ENCODE measurements at regions not wholly inside any gene's neighbourhood (a gene's known extent, or its start where the extent isn't known, plus 50 kb on each side); places are given as distances from the start of the nearest gene placed in this dataset.

DNA sequence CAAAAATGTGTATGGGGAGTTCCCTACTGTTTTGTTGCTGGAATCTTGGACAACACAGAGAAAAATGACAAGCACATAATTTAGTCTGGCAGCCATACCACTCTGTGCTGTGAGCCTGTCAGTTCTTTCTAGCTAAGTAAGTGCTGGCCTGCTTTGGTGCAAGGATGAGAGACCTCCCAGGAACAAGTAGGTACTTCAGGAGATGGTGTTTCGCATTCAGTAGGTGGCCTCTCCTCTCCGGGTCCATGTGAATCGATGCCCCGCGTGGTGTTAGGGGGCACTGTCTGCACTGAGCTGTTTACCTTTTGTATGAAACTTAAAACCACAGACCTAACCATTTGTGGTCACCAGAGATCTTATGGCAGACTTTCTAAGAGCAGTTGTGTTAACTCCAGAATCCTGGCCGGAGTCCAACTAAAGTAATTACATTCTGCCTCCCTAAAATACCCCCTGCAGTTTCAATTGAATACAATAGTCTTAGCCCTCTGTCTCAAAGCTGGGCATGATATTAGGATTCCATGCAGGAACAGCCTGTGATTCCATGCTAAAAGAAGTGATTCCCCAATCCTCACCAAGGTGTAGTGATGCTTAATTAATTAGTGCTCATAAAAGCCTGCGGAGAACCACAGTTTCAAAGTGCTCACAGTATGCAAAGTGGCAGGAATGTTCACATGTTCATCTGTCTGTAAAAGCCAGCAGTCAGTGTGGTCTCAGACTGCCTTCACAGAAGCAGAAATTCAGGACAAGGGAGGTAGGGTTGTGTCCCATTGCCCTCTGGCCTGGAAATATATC is 64.2 kb downstream of the LLPH start:
- Histone ChIP-seq H3K9me3 (ENCODE audit: control insufficient read depth, insufficient read depth, low read depth, low read length) (no peaks in the 10 kb centered on the region), H3K4me3 (ENCODE audit: low read depth, low read length) (no peak overlapping the region), H3K27me3 (ENCODE audit: control insufficient read depth, insufficient read depth, low read length) (no peaks in the 10 kb centered on the region), H3K9ac (ENCODE audit: low read length) (no peak overlapping the region), H3K27ac (ENCODE audit: low read depth, low read length) (no peak overlapping the region), H3K36me3 (ENCODE audit: control insufficient read depth, insufficient read depth, low read length) (no peaks in the 10 kb centered on the region), H3K4me1 (ENCODE audit: control insufficient read depth, insufficient read depth, low read length) (peaks cover 19% of the 10 kb centered on the region; the same call in 1 of the 2 replicates)

DNA sequence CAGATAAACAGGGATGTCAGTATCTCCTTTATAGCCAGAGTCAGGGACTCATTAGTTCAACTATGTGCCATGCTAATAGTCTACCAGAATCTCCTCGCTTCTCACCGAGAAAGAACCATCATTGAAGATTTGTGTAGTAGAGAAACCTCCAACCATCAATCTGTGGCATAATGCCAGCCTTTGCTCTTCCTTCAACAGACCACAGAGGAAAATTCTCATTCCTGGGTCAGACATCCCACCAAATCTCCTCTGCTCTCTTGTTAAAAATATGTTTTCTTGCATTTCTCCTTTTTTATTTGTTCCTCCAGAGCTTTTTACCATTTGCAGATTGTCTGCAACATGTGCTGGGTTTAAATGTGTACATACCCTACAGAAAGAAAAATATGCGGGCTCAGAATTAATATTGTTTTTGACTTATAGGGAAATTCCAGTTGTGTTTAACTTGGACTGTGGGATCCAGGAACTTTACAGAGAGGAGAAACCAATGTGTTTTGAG is 64.9 kb downstream of the LLPH start:
- H3K27ac ChIP-seq (ENCODE audit: low read depth, low read length), result no peak overlapping the region
- no peak overlapping the region for H3K9ac ChIP-seq (ENCODE audit: low read length)

DNA sequence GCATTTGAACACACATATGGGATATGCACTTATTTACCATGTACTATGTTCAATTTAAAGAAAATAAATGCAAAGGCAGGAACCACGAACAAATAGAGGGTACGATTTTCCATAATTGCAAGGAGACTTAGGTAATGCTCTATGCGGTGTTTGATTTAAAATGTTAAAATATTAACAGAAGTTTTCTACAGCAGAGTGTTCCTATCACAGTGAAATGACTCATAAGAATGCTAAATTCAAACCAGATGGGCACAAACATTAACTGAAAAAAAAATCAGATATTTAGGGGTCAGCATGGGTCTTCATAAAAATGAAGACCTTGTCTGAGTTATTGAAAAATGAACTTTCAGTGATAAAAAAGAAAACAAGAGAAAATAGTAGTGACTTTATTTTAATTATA is 65.4 kb downstream of the LLPH start:
- Histone ChIP-seq H3K27me3 (ENCODE audit: control insufficient read depth, insufficient read depth, low read length) (no peaks in the 10 kb centered on the region), H3K27ac (ENCODE audit: low read depth, low read length) (no peak overlapping the region), H3K4me1 (ENCODE audit: control insufficient read depth, insufficient read depth, low read length) (peaks cover 25% of the 10 kb centered on the region; the same call in 1 of the 2 replicates), H3K9me3 (ENCODE audit: control insufficient read depth, insufficient read depth, low read depth, low read length) (no peaks in the 10 kb centered on the region), H3K36me3 (ENCODE audit: control insufficient read depth, insufficient read depth, low read length) (no peaks in the 10 kb centered on the region), H3K9ac (ENCODE audit: low read length) (no peak overlapping the region), H3K4me3 (ENCODE audit: low read depth, low read length) (no peak overlapping the region)

More for the DNA sequence above, 64.9 kb downstream of the LLPH start:
- Histone ChIP-seq H3K27me3 (ENCODE audit: control insufficient read depth, insufficient read depth, low read length) (no peaks in the 10 kb centered on the region), H3K4me3 (ENCODE audit: low read depth, low read length) (no peak overlapping the region), H3K9me3 (ENCODE audit: control insufficient read depth, insufficient read depth, low read depth, low read length) (no peaks in the 10 kb centered on the region), H3K4me1 (ENCODE audit: control insufficient read depth, insufficient read depth, low read length) (peaks cover 21% of the 10 kb centered on the region; the same call in 1 of the 2 replicates), H3K36me3 (ENCODE audit: control insufficient read depth, insufficient read depth, low read length) (no peaks in the 10 kb centered on the region)

DNA sequence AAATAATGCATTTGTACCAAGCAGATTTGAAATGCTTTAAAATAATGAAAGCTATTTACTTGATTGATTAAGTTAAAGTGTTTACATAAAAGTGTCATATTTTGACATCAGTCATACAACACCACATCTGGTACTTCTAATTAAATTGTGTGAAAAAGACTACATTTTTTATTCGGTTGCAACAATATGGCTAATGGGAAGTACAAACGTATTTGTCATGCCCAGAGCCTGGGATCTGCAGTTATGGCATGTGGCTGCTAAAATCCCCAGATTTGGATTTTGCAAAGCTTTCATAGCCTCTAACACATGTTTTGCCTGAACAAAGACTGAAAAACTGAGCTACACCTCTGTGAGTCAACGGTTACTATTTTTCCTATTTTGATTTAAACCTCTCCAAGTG is 66.6 kb downstream of the LLPH start:
- Histone ChIP-seq H3K27me3 (ENCODE audit: control insufficient read depth, insufficient read depth, low read length) (no peaks in the 10 kb centered on the region), H3K9me3 (ENCODE audit: control insufficient read depth, insufficient read depth, low read depth, low read length) (no peaks in the 10 kb centered on the region), H3K4me3 (ENCODE audit: low read depth, low read length) (no peak overlapping the region), H3K4me1 (ENCODE audit: control insufficient read depth, insufficient read depth, low read length) (peaks cover 25% of the 10 kb centered on the region; the same call in 1 of the 2 replicates), H3K27ac (ENCODE audit: low read depth, low read length) (no peak overlapping the region), H3K36me3 (ENCODE audit: control insufficient read depth, insufficient read depth, low read length) (no peaks in the 10 kb centered on the region), H3K9ac (ENCODE audit: low read length) (no peak overlapping the region)

DNA sequence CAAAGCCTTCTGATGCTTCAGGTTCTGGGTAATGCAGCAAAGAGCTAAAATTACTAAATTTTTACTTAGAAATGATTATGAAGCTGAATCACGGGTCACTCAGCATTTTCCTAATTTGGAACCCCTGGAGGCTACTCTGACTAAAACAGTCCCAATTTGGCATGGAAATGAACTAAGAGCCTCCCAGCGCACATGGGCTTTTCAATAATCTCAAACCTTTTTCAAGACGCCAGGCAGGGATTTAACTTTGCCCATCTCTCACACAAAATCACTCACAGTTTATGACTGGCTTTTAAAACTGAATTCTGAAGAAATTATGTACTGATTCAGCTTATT is 68.3 kb downstream of the LLPH start:
- H3K4me1 ChIP-seq (ENCODE audit: control insufficient read depth, insufficient read depth, low read length), result peaks cover 25% of the 10 kb centered on the region; the same call in 1 of the 2 replicates
- no peak overlapping the region for H3K9ac ChIP-seq (ENCODE audit: low read length)
- H3K27me3 ChIP-seq (ENCODE audit: control insufficient read depth, insufficient read depth, low read length), result no peaks in the 10 kb centered on the region
- H3K4me3 ChIP-seq (ENCODE audit: low read depth, low read length), result peak overlapping the region; percentile 45; the same call in 1 of the 2 replicates
- no peaks in the 10 kb centered on the region for H3K36me3 ChIP-seq (ENCODE audit: control insufficient read depth, insufficient read depth, low read length)
- H3K9me3 ChIP-seq (ENCODE audit: control insufficient read depth, insufficient read depth, low read depth, low read length), result no peaks in the 10 kb centered on the region
- H3K27ac ChIP-seq (ENCODE audit: low read depth, low read length), result no peak overlapping the region

DNA sequence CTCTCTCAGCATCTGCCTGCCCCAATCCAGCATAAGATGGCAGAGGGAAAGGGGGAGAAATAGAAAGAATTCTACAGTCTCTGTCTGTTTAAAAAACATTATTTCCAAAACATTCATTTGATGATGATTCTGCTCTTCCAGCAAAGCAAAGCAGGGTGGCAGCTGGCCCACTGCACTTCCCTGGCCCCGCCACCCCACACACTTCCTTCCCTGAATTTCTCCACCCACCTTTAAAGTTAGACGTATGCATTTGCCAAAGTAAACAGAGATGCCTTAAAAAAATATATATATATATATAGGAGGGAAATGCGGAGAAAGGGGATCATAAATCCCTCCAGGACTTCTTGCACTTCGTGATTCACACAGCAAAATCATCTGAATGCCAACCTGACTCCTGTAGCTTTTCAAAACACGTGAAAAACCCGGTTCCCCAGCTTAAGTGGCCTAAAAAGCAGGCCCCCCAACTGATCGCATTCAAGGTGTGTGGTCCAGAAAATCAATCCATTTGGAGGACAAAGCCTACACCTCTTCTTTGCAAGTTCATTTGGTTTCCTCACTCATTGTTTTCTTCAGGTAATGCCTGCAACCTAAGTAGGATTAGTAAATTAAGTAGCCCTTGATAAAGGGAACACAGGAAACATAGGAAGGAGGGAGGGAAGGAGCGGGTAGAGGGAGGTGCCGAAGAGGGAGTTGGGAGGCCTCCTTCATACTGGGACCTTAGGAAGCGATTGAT is 68.8 kb downstream of the LLPH start:
- Histone ChIP-seq H3K4me1 (ENCODE audit: control insufficient read depth, insufficient read depth, low read length) (peaks cover 25% of the 10 kb centered on the region; the same call in 1 of the 2 replicates), H3K9ac (ENCODE audit: low read length) (no peak overlapping the region), H3K27me3 (ENCODE audit: control insufficient read depth, insufficient read depth, low read length) (no peaks in the 10 kb centered on the region), H3K4me3 (ENCODE audit: low read depth, low read length) (peak overlapping the region; percentile 45), H3K36me3 (ENCODE audit: control insufficient read depth, insufficient read depth, low read length) (no peaks in the 10 kb centered on the region), H3K9me3 (ENCODE audit: control insufficient read depth, insufficient read depth, low read depth, low read length) (no peaks in the 10 kb centered on the region), H3K27ac (ENCODE audit: low read depth, low read length) (no peak overlapping the region)

DNA sequence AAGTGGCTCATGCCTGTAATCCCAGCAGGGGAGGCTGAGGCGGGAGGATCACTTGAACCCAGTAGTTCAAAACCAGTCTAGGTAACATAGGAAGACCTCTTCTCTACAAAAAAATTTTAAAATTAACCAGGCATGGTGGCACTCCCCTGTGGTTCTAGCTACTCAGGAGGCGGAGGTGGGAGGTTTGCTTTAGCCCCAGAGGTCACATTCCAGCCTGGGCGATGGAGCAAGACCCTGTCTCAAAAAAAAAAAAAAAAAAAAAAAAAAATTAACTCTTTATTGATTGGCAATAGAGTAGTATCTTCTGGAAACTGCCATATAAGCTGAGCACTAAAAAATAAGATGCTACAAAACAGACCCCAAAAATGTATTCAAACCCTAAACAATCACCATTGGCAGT is 69.5 kb downstream of the LLPH start:
- H3K4me3 ChIP-seq (ENCODE audit: low read depth, low read length), result no peak overlapping the region
- H3K27ac ChIP-seq (ENCODE audit: low read depth, low read length), result no peak overlapping the region
- no peaks in the 10 kb centered on the region for H3K9me3 ChIP-seq (ENCODE audit: control insufficient read depth, insufficient read depth, low read depth, low read length)
- H3K27me3 ChIP-seq (ENCODE audit: control insufficient read depth, insufficient read depth, low read length), result no peaks in the 10 kb centered on the region
- peaks cover 25% of the 10 kb centered on the region; the same call in 1 of the 2 replicates for H3K4me1 ChIP-seq (ENCODE audit: control insufficient read depth, insufficient read depth, low read length)
- no peaks in the 10 kb centered on the region for H3K36me3 ChIP-seq (ENCODE audit: control insufficient read depth, insufficient read depth, low read length)
- no peak overlapping the region for H3K9ac ChIP-seq (ENCODE audit: low read length)

DNA sequence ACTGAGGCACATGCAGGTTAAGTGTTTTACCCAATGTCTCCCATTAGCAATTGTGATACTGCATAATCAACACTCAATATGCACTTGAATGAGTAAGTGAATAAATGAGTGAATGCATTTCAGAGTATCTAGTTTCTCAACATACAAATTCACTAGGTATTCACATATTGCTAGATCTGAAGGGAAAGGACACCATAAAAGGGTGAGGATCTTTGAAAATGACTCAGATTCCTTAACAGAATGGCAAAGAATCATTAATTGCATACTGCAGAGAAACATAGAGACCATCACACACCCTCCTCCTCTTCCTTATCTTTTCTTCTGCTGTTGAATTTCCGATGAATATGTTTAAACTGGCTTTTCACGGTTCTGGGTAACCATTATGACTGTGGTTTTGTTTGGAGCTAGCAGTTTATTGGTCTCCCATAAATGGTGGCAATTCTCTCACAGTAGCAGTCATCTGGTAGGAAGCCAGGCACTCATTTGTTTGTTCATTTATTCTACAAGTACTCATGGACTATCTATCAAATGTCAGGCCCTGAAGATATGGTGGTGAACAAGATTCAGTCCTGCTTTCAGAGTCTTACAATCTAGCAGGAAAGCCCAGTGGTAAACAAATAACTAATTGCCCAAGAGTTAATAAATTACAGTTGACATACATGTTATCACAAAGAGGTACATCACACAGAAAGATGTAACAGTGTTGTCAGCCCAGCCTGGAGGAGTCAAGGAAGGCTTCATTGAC is 70.2 kb downstream of the LLPH start:
- H3K9me3 ChIP-seq (ENCODE audit: control insufficient read depth, insufficient read depth, low read depth, low read length), result no peaks in the 10 kb centered on the region
- H3K36me3 ChIP-seq (ENCODE audit: control insufficient read depth, insufficient read depth, low read length), result no peaks in the 10 kb centered on the region
- H3K4me1 ChIP-seq (ENCODE audit: control insufficient read depth, insufficient read depth, low read length), result peaks cover 25% of the 10 kb centered on the region; the same call in 1 of the 2 replicates
- no peak overlapping the region for H3K27ac ChIP-seq (ENCODE audit: low read depth, low read length)
- no peaks in the 10 kb centered on the region for H3K27me3 ChIP-seq (ENCODE audit: control insufficient read depth, insufficient read depth, low read length)
- H3K9ac ChIP-seq (ENCODE audit: low read length), result no peak overlapping the region
- no peak overlapping the region for H3K4me3 ChIP-seq (ENCODE audit: low read depth, low read length)

DNA sequence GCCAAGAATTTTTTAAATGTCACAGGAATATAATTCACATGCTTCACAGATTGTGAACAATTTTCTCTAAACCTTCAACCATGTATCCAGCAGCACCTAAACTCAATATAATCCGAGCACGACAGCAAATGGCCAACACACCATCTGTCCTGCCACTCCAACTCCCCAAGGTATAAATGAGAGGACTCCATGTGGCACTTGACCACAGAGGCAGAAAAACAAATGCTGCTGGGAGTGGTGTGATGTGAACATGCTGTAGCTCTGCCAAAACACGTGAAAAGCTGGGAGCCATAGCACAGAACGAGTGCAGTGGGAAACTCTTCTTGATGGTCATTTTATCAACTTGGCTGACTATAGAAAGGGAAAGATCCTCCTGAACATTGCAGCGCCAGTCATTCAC is 70.9 kb downstream of the LLPH start:
- Histone ChIP-seq H3K4me1 (ENCODE audit: control insufficient read depth, insufficient read depth, low read length) (peaks cover 25% of the 10 kb centered on the region; the same call in 1 of the 2 replicates), H3K9me3 (ENCODE audit: control insufficient read depth, insufficient read depth, low read depth, low read length) (no peaks in the 10 kb centered on the region), H3K27me3 (ENCODE audit: control insufficient read depth, insufficient read depth, low read length) (no peaks in the 10 kb centered on the region)

DNA sequence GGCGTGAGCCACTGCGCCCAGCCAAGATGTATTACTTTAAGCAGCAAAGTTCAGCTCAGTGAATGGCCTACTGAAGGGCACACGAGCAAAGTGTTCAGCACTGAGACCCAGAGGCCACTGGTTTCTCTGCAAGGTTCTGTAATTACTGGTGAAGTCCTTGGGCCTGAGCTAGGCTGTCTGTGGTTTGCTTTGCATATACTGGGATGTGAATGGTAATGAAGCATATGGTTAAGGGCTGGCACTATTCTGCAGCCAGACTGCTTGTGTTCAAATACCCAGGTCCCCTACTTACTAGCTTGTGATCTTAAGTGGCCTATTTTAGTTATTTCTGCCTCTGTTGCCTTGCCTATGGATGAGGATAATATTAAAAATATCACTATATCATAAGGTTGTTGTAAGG is 72.0 kb downstream of the LLPH start:
- peaks cover 19% of the 10 kb centered on the region; the same call in 1 of the 2 replicates for H3K4me1 ChIP-seq (ENCODE audit: control insufficient read depth, insufficient read depth, low read length)
- no peak overlapping the region for H3K27ac ChIP-seq (ENCODE audit: low read depth, low read length)
- H3K36me3 ChIP-seq (ENCODE audit: control insufficient read depth, insufficient read depth, low read length), result no peaks in the 10 kb centered on the region
- no peaks in the 10 kb centered on the region for H3K9me3 ChIP-seq (ENCODE audit: control insufficient read depth, insufficient read depth, low read depth, low read length)
- H3K27me3 ChIP-seq (ENCODE audit: control insufficient read depth, insufficient read depth, low read length), result no peaks in the 10 kb centered on the region
- no peak overlapping the region for H3K9ac ChIP-seq (ENCODE audit: low read length)
- no peak overlapping the region for H3K4me3 ChIP-seq (ENCODE audit: low read depth, low read length)

More for the DNA sequence above, 70.9 kb downstream of the LLPH start:
- Histone ChIP-seq H3K9ac (ENCODE audit: low read length) (no peak overlapping the region), H3K36me3 (ENCODE audit: control insufficient read depth, insufficient read depth, low read length) (no peaks in the 10 kb centered on the region), H3K4me3 (ENCODE audit: low read depth, low read length) (no peak overlapping the region), H3K27ac (ENCODE audit: low read depth, low read length) (no peak overlapping the region)
